H1 (cell line): ENCODE measurements at regions not wholly inside any gene's neighbourhood (a gene's known extent, or its start where the extent isn't known, plus 50 kb on each side); places are given as distances from the start of the nearest gene placed in this dataset.

Source experiments
- CTCF ChIA-PET: fragments of 300-600 bp; sonication (Branson Sonifier 250); formaldehyde crosslinking; loops from one replicate; lab custom pipeline; 2021; ENCODE audit not compliant: partially characterized antibody; lab: Charles Lee
- POLR2A ChIA-PET: fragments of 300-600 bp; sonication (Branson Sonifier 250); formaldehyde crosslinking; loops from one replicate; lab custom pipeline; 2021; ENCODE audit warnings: inconsistent platforms; ENCODE audit not compliant: partially characterized antibody; lab: Charles Lee
- DNase-seq, 2 experiments: peaks; one replicate each; pipeline versions ENCODE4 v3.0.0 to v3.0.0-alpha.2; 2010 to 2022; ENCODE audit warnings: low spot score in 2 of 2, low read depth in 1 of 2, mixed read lengths in 1 of 2
- FAIRE-seq: peaks from 2 replicates; lab custom pipeline; 2011; peaks lifted over from hg19 to GRCh38; lab: Jason Lieb, UNC
- H2AFZ ChIP-seq: 2 replicates; pipeline ENCODE4 v1.8.1; 2012; ENCODE audit warnings: low read length, inconsistent platforms
- H2AK5ac ChIP-seq: 2 replicates; pipeline ENCODE4 v1.6.1; 2013; ENCODE audit warnings: low read depth, low read length
- H2BK120ac ChIP-seq: replicated peaks from 2 replicates; pipeline ENCODE3; 2013; ENCODE audit warnings: low read depth, low read length, inconsistent platforms
- H2BK12ac ChIP-seq: 2 replicates; pipeline ENCODE4 v1.6.1; 2013; ENCODE audit warnings: low read depth, low read length
- H2BK15ac ChIP-seq: 2 replicates; pipeline ENCODE4 v1.6.1; 2013; ENCODE audit warnings: low read length
- H2BK20ac ChIP-seq: 2 replicates; pipeline ENCODE4 v1.6.1; 2013; ENCODE audit warnings: low read length
- H2BK5ac ChIP-seq: 2 replicates; pipeline ENCODE4 v1.6.1; 2013; ENCODE audit warnings: low read depth, low read length
- H3K14ac ChIP-seq: 2 replicates; pipeline ENCODE4 v1.6.1; 2013; ENCODE audit warnings: inconsistent platforms; ENCODE audit not compliant: insufficient read length
- H3K18ac ChIP-seq: 2 replicates; pipeline ENCODE4 v1.6.1; 2013; ENCODE audit warnings: low read length; ENCODE audit errors: extremely low read depth
- H3K23ac ChIP-seq: 2 replicates; pipeline ENCODE4 v1.6.1; 2013; ENCODE audit warnings: inconsistent platforms; ENCODE audit not compliant: insufficient read length
- H3K23me2 ChIP-seq: 2 replicates; pipeline ENCODE4 v1.6.1; 2013; ENCODE audit warnings: low read depth, low read length
- H3K27ac ChIP-seq: 2 replicates; pipeline ENCODE4 v1.6.1; 2011; ENCODE audit warnings: low read depth, low read length, inconsistent platforms
- H3K27me3 ChIP-seq, 4 experiments: replicated peaks in 1 of 4; 1 replicate in 1 of 4; 2 replicates in 3 of 4; pipeline versions ENCODE4 v1.6.1 to v1.8.1; 2011 to 2013; ENCODE audit warnings: low read length in 3 of 4, mild to moderate bottlenecking in 3 of 4, inconsistent platforms in 2 of 4, mixed read lengths in 2 of 4, moderate library complexity in 1 of 4; ENCODE audit not compliant: control insufficient read depth in 3 of 4, insufficient read depth in 3 of 4; ENCODE audit errors: extremely low read depth in 1 of 4
- H3K36me3 ChIP-seq, 4 experiments: 2 replicates each; pipeline versions ENCODE4 v1.6.1 to v1.8.1; 2011 to 2013; ENCODE audit warnings: mild to moderate bottlenecking in 4 of 4, low read length in 3 of 4, moderate library complexity in 2 of 4, control low read depth in 1 of 4, inconsistent platforms in 1 of 4; ENCODE audit not compliant: insufficient read depth in 4 of 4, control insufficient read depth in 2 of 4
- H3K4ac ChIP-seq: replicated peaks from 2 replicates; pipeline ENCODE3; 2013; ENCODE audit warnings: low read length, low read depth, mixed read lengths, inconsistent platforms; ENCODE audit not compliant: insufficient read length
- H3K4me1 ChIP-seq, 4 experiments: replicated peaks in 1 of 4; 1 replicate in 1 of 4; 2 replicates in 3 of 4; pipeline versions ENCODE4 v1.6.1 to v1.8.1; 2011 to 2013; ENCODE audit warnings: low read length in 3 of 4, inconsistent platforms in 2 of 4, mixed read lengths in 1 of 4; ENCODE audit not compliant: insufficient read depth in 4 of 4, control insufficient read depth in 3 of 4
- H3K4me2 ChIP-seq, 2 experiments: 2 replicates each; pipeline versions ENCODE4 v1.6.1 to v1.8.1; 2011 to 2013; ENCODE audit warnings: low read depth in 2 of 2, low read length in 2 of 2, control low read depth in 1 of 2, inconsistent platforms in 1 of 2, mild to moderate bottlenecking in 1 of 2; ENCODE audit not compliant: insufficient read depth in 1 of 2
- H3K4me3 ChIP-seq, 4 experiments: fragments of 200-600, 300-600 bp in 1 of 4; sonication (generic), shearing (Covaris generic), sonication (Bioruptor Twin) in 1 of 4; 2 replicates each; pipeline versions ENCODE4 v1.5.1 to v1.8.1; 2011 to 2016; ENCODE audit warnings: low read length in 4 of 4, low read depth in 3 of 4, control low read depth in 2 of 4, inconsistent platforms in 2 of 4, mild to moderate bottlenecking in 2 of 4, mixed read lengths in 1 of 4, moderate library complexity in 1 of 4; ENCODE audit not compliant: insufficient read depth in 2 of 4; ENCODE audit errors: extremely low read depth in 1 of 4
- H3K56ac ChIP-seq: replicated peaks from 2 replicates; pipeline ENCODE3; 2013; ENCODE audit warnings: low read depth, mild to moderate bottlenecking, mixed read lengths, low read length, inconsistent platforms; ENCODE audit not compliant: insufficient read length
- H3K79me1 ChIP-seq: 2 replicates; pipeline ENCODE4 v1.6.1; 2013; ENCODE audit warnings: low read depth, low read length, control low read depth
- H3K79me2 ChIP-seq, 2 experiments: 2 replicates each; pipeline versions ENCODE4 v1.6.1 to v1.8.1; 2012 to 2013; ENCODE audit warnings: low read length in 2 of 2, mild to moderate bottlenecking in 2 of 2, inconsistent platforms in 1 of 2; ENCODE audit not compliant: insufficient read depth in 2 of 2, control insufficient read depth in 1 of 2
- H3K9ac ChIP-seq, 4 experiments: replicated peaks in 1 of 4; 1 replicate in 1 of 4; 2 replicates in 3 of 4; pipeline versions ENCODE4 v1.6.1 to v1.8.1; 2011 to 2013; ENCODE audit warnings: low read depth in 3 of 4, low read length in 3 of 4, control low read depth in 2 of 4, mild to moderate bottlenecking in 2 of 4, moderate library complexity in 2 of 4, inconsistent platforms in 1 of 4; ENCODE audit errors: extremely low read depth in 1 of 4
- H3K9me3 ChIP-seq, 2 experiments: 2 replicates each; pipeline versions ENCODE4 v1.6.1 to v1.8.1; 2012 to 2013; ENCODE audit warnings: mild to moderate bottlenecking in 2 of 2, moderate library complexity in 2 of 2, control low read depth in 1 of 2, inconsistent platforms in 1 of 2, low read depth in 1 of 2, low read length in 1 of 2, mixed read lengths in 1 of 2; ENCODE audit not compliant: insufficient read depth in 2 of 2
- H4K20me1 ChIP-seq, 2 experiments: replicated peaks in 1 of 2; 2 replicates each; pipeline versions ENCODE3 to v1.8.1; 2011 to 2013; ENCODE audit warnings: inconsistent platforms in 2 of 2, low read length in 2 of 2, mild to moderate bottlenecking in 1 of 2; ENCODE audit not compliant: insufficient read depth in 2 of 2, control insufficient read depth in 1 of 2
- H4K5ac ChIP-seq: 2 replicates; pipeline ENCODE4 v1.6.1; 2013; ENCODE audit warnings: low read length, low read depth, mixed read lengths, inconsistent platforms; ENCODE audit not compliant: insufficient read length
- H4K8ac ChIP-seq: 2 replicates; pipeline ENCODE4 v1.8.0; 2013; ENCODE audit warnings: mild to moderate bottlenecking, moderate library complexity, low read length, inconsistent platforms; ENCODE audit not compliant: insufficient read depth; ENCODE audit errors: extremely low read depth
- H4K91ac ChIP-seq: replicated peaks from 2 replicates; pipeline ENCODE3; 2013; ENCODE audit warnings: low read length, mixed read lengths, inconsistent platforms; ENCODE audit not compliant: insufficient read length
- RAD21 ChIP-seq, 2 experiments: IDR thresholded peaks in 1 of 2; conservative IDR thresholded peaks in 1 of 2; 2 replicates each; pipeline ENCODE4 v1.6.1; 2011; ENCODE audit warnings: low read depth in 2 of 2, low read length in 2 of 2, improper control_type of control experiment in 1 of 2, inconsistent platforms in 1 of 2, mild to moderate bottlenecking in 1 of 2, moderate library complexity in 1 of 2
- SP1 ChIP-seq: IDR thresholded peaks from 2 replicates; pipeline ENCODE4 v1.6.1; 2011; ENCODE audit warnings: low read depth, low read length
- WGBS, 2 experiments: shearing (Covaris generic) in 1 of 2; methylation state at CpG; one replicate each; pipeline versions ENCODE4 v1.1.6 to v1.1.7; 2013 to 2015; ENCODE audit warnings: low lambda C conversion rate in 2 of 2, mixed read lengths in 2 of 2, inconsistent platforms in 1 of 2, low coverage in 1 of 2, missing lambda C conversion rate in 1 of 2; ENCODE audit not compliant: insufficient replicate concordance in 2 of 2, insufficient coverage in 1 of 2, insufficient read length in 1 of 2; ENCODE audit errors: extremely low coverage in 1 of 2, missing lambda C conversion rate in 1 of 2; 5-methylcytosine and 5-hydroxymethylcytosine counted together

DNA sequence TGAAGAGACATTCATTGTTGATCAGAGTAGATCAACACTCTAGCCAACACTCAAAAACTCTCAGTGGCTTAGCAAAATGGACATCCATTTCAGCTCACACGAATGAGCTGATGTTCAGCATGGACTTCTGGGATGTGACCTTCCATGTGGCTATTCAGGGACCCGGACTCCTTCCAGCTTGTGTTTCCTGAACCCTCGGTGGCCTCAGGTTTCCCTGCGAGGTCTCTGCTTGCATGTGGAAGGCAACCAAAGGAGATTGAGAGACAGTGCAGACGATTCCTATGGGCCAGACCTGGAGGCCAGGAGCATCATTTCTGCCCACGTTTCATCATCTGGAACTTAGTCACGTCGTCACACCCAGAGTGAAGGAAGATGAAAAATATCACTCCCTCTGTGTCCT, 1137.4 kb downstream of the TBC1D22A start:
- no peak overlapping the region for H3K56ac ChIP-seq
- no peaks in the 10 kb centered on the region for H3K36me3 ChIP-seq
- H2BK120ac ChIP-seq: no peak overlapping the region
- DNase-seq (no peak), FAIRE-seq (no peak)
- no peaks in the 10 kb centered on the region for H3K79me1 ChIP-seq
- H2BK5ac ChIP-seq: no peak overlapping the region
- H2BK20ac ChIP-seq: no peak overlapping the region
- H3K4me3 ChIP-seq: no peak overlapping the region
- H3K23ac ChIP-seq: no peak overlapping the region
- no peak overlapping the region for H3K18ac ChIP-seq
- no peaks in the 10 kb centered on the region for H4K20me1 ChIP-seq
- WGBS, 2 experiments: 87% methylated on average over 8 of the region's 8 CpGs; no CpG with 5 or more reads in 1 of the 2 experiments
- H2AK5ac ChIP-seq: no peak overlapping the region
- no peak overlapping the region for H3K9ac ChIP-seq
- no peak overlapping the region for H2BK15ac ChIP-seq
- no peaks in the 10 kb centered on the region for H3K27me3 ChIP-seq
- ChIA-PET POLR2A (no interaction called here), CTCF (no interaction called here)
- no peak overlapping the region for H3K27ac ChIP-seq
- H3K4me1 ChIP-seq: no peaks in the 10 kb centered on the region
- H4K91ac ChIP-seq: no peak overlapping the region
- no peak overlapping the region for H3K14ac ChIP-seq
- H3K79me2 ChIP-seq: no peaks in the 10 kb centered on the region
- no peak overlapping the region for H2AFZ ChIP-seq
- H3K9me3 ChIP-seq: peaks cover 23 to 59% of the 10 kb centered on the region in 2 experiments; a peak in 3 of 4 replicates
- H3K4me2 ChIP-seq: no peak overlapping the region
- H3K4ac ChIP-seq: no peak overlapping the region
- no peak overlapping the region for H4K5ac ChIP-seq
- H4K8ac ChIP-seq: no peak overlapping the region
- H3K23me2 ChIP-seq: peaks cover 2% of the 10 kb centered on the region; the same call in 1 of the 2 replicates
- H2BK12ac ChIP-seq: no peak overlapping the region
- TF ChIP-seq RAD21 (IDR thresholded peaks at IDR 0.05 in 1 of 2, conservative IDR thresholded peaks at IDR 0.05 in 1 of 2; ENCODE audit: low read depth in 2 of 2, low read length in 2 of 2) (no peak), SP1 (no peak)
